Activated CD8-positive, alpha-beta memory T cell treated with anti-CD3 and anti-CD28 coated beads for 24 hours (primary cell): ENCODE measurements at regions not wholly inside any gene's neighbourhood (a gene's known extent, or its start where the extent isn't known, plus 50 kb on each side); places are given as distances from the start of the nearest gene placed in this dataset.

Source experiments
- DNase-seq: peaks from one replicate; pipeline ENCODE4 v3.0.0-alpha.2; 2020

GRCh38 chr1:87733386-87733785, 404.7 kb downstream of the LMO4 start:
- no peak for DNase-seq

- DNase-seq = no peak
Measured at GRCh38 chr1:87735750-87736149, 407.1 kb downstream of the LMO4 start.

- no peak for DNase-seq
Measured at GRCh38 chr1:87739141-87739540, 410.5 kb downstream of the LMO4 start.

GRCh38 chr1:87739704-87740103, 411.0 kb downstream of the LMO4 start:
- no peak for DNase-seq

- DNase-seq = no peak
Measured at GRCh38 chr1:87743256-87743655, 414.6 kb downstream of the LMO4 start.

- no peak for DNase-seq
Measured at GRCh38 chr1:87744056-87744455, 415.4 kb downstream of the LMO4 start.

GRCh38 chr1:87744763-87745162, 416.1 kb downstream of the LMO4 start:
- no peak for DNase-seq

- DNase-seq = no peak
Measured at GRCh38 chr1:87753366-87753765, 424.7 kb downstream of the LMO4 start.

GRCh38 chr1:87754139-87754538, 425.5 kb downstream of the LMO4 start:
- DNase-seq = no peak

DNA sequence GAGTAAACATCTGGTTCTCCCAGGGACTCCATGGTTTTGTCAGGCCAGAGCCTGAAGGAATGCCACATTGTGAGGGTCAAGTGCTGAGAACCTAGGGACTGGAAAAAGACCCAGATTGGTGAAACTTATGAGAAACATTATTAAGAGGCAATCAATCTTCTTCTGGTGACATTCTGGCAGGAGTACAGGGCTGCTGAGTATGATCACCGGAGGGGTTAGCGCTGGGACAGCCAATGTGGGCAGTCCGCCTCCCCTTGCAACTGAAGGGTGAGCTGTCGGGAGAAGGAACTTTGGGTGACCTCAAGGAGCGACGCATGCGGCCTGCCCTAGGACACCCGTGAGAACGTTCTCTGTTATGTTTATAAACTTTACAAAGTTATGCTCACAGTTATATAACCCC, 429.0 kb downstream of the LMO4 start:
- no peak for DNase-seq

DNA sequence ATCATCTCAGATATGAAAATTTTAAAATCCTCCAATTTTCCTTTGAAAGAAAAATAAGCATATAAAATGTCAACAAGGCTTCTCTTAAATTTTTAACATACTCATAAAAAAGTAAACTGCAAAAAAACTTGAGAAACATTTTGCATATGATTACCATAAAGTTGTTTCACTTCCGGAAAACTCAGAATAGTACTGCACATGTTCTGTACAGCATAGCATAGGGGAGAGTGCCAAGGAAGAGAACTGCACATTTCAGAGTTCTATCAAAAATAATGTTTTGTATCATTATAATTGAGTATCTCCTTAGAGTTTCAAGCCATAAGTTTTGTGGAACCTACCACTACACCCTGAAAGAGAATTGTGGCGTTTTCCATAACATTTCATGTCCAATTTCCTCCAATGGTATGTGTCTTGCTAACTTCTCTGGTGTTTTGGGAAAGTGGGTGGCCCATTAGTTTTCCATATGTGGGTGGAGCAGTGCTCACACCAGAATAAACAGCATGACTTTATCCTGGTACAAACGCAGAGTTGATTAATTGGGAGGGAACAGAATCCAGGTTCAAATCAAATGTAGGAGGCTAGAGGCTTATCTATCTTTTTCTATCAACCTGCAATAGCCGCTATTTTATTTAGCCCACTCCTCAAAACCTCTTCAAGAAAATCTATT, 430.9 kb downstream of the LMO4 start:
- no peak for DNase-seq

DNA sequence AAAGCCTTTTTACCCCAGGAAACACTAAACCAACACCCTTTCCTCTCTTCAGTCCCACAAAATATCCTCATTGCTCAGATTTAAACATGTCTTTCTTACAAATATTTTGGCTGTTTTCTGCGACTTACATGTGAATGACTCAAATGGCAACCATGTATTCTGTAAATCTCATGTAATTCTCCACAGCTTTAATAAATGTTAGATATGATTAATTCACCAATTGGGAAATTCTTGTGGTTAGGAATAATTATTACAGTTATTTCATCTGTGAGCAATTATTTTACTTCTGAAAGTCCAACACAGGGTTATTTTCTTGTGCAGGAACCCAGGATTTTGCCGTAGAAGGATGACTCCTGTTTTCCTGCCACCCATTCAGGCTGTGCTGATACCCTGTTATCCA, 431.5 kb downstream of the LMO4 start:
- no peak for DNase-seq

- DNase-seq = no peak
Measured at GRCh38 chr1:87760654-87761053, 432.0 kb downstream of the LMO4 start.

- no peak for DNase-seq
Measured at GRCh38 chr1:87763483-87763882, 434.8 kb downstream of the LMO4 start.

GRCh38 chr1:87765057-87765680, 436.5 kb downstream of the LMO4 start:
- no peak for DNase-seq

GRCh38 chr1:87765681-87766070, 437.0 kb downstream of the LMO4 start:
- no peak for DNase-seq

- DNase-seq = no peak
Measured at GRCh38 chr1:87766737-87767136, 438.1 kb downstream of the LMO4 start.

DNA sequence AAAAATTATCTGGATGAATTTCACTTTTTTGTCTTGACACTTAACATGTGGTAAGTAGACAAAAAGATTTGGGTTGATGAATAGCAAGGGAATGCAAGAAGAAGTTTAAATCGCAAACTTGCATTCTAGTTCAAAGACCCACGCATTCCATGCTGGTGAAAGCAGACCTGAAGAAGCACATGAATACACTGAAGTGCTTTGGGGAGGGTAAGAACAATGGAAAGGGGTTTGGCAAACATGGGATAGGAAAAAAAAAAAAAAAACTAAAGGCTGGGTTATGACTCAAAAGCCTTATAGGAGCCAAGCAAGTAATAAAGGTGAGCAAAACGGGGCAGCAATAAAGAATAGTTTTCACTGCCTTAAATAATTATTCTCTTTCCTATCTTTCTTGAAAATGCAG, 450.2 kb downstream of the LMO4 start:
- DNase-seq = no peak

- DNase-seq = no peak
Measured at GRCh38 chr1:87781554-87781953, 452.9 kb downstream of the LMO4 start.

GRCh38 chr1:87783315-87783714, 454.6 kb downstream of the LMO4 start:
- DNase-seq = no peak

- no peak for DNase-seq
Measured at GRCh38 chr1:87785386-87785785, 456.7 kb downstream of the LMO4 start.

DNA sequence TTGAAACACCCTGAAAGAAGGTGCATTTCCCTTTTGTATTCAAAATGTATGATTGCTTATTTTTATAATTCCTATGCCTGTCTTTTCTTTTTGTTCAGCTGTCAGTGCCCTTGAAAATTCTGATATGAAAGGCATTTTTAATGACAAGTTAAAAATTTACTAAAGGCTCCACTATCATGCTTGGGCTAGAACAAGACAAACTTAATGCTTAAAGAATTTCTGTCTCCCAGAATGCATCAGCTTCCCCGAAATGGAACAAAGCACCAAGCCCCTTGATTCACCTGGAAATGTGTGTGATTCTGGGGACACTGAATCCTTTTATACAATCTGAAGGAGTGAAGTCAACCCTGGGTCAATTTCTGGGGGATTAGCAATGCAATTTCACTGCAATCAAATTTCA, 457.5 kb downstream of the LMO4 start:
- no peak for DNase-seq

DNA sequence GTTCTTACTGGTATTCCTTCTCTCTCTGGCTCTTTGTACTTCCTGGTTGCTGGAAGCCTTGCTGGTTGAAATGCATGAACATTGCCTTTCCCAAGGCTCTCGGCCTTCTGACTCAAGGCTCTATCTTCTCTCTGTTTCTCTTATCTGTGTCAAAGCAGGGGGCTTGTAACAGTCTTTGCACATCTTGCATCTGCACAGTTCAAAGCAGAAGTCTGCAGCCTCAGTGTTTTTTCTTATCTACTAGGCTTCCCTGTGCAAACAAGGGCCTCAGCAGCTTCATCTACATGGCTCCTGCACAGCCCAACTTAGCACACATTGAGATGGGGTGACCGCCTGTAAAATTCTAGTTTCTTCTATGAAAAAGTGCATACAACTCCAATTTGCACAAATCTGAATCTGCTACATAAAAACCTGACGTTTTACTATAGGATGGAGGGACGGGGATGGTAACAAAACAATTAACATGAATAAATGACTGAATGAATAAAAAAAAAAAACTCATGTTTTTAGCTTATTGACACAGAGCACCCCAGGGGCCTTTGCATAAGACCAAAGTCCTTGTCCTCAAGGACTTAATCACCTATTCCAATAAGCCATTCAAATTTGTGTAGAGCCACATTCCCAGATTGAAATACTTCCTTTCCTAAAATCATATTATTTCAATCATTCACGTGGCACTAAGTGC, 458.3 kb downstream of the LMO4 start:
- no peak for DNase-seq

DNA sequence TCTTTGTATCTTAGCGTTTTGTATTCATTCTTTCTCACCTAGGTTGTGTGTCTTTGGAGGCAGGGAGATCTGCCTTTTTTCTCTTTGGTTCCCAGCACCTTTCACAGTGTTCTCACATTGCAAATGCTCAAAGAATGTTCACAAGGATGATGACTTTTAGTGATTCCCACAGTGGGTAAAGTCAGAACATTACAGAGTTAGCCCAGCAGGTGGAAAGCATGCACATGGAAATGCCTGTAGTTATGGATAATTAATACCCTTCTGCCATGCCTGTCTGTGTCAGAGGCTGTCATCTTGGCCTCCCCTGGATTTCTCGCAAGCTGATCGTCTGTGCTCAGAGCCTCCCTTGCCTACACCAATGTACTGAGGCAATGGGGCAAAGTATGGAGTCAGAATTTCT, 458.9 kb downstream of the LMO4 start:
- no peak for DNase-seq

- DNase-seq = no peak
Measured at GRCh38 chr1:87790756-87791155, 462.1 kb downstream of the LMO4 start.
